ENCODE measurements at regions not wholly inside any gene's neighbourhood (a gene's known extent, or its start where the extent isn't known, plus 50 kb on each side); places are given as distances from the start of the nearest gene placed in this dataset.

DNA sequence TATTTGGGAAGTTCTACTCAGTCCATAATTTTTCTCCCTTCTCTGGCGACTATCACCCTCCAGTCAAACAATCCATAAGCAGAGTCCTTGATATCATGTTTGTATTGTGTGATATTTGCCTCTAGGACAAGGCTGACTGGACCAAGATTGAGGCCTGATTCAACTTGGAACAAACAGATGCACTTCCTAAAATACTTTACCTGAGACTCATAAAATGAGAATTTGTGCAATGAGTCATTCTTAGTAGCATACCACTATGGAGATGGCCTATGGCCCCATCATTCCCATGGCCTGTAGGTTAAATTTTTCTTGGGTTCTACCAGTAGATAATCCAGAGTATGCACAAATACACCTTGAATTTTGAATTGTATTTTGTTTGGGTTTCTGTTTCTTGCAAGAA, 74.2 kb upstream of the DMD start:
- intact Hi-C loops (cut with DNase I; ENCODE audit: low total_unique reads): no loop called here
- H3K4me1 ChIP-seq: no peaks in the 10 kb centered on the region
- TF ChIP-seq POLR2AphosphoS5 (IDR thresholded peaks at IDR 0.05): no peak
- no peak for TF ChIP-seq POLR2A (IDR thresholded peaks at IDR 0.05)
- no peak for TF ChIP-seq EP300 (IDR thresholded peaks at IDR 0.05)
- TF ChIP-seq CTCF (IDR thresholded peaks at IDR 0.05): no peak
- no peak for DNase-seq
- H3K36me3 ChIP-seq: no peaks in the 10 kb centered on the region
- no peaks in the 10 kb centered on the region for H3K27me3 ChIP-seq
- H3K27ac ChIP-seq: no peak overlapping the region
- no peak overlapping the region for H3K4me3 ChIP-seq
- H3K9me3 ChIP-seq: no peaks in the 10 kb centered on the region
- 31 to 80% (median 67%) methylated on average over 1 of the region's 1 CpG for WGBS, 5 donors

- H3K9me3 ChIP-seq: no peaks in the 10 kb centered on the region
- H3K27ac ChIP-seq: no peak overlapping the region
- 77 to 97% (median 90%) methylated on average over 3 of the region's 3 CpGs for WGBS, 5 donors
- H3K4me1 ChIP-seq: no peaks in the 10 kb centered on the region
- H3K36me3 ChIP-seq: no peaks in the 10 kb centered on the region
- intact Hi-C loops (cut with DNase I; ENCODE audit: low total_unique reads): no loop called here
- TF ChIP-seq POLR2AphosphoS5 (IDR thresholded peaks at IDR 0.05) (no peak), CTCF (IDR thresholded peaks at IDR 0.05) (no peak), EP300 (IDR thresholded peaks at IDR 0.05) (no peak), POLR2A (IDR thresholded peaks at IDR 0.05) (no peak)
- H3K27me3 ChIP-seq: no peaks in the 10 kb centered on the region
- DNase-seq: no peak
- H3K4me3 ChIP-seq: no peak overlapping the region
Measured at GRCh38 chrX:33277046-33277445, 65.7 kb upstream of the DMD start.

DNA sequence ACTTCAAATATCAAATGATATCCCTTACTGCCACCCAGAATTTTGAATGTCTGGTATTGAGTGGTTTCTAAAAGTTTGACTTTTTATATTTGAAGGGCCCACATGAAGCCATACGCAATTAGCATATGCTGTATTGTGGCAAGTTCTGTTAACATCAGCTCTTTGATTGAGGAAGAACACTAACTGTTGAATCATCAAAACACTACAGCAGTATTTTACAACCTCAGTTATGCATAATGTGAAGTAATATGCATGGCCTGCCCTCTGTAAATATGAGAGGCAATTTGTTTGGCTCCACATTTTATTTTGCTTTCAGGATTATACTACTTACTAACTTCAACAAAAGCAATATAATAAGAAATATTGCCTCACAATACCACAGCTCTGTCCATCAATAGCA, 62.2 kb upstream of the DMD start:
- H3K4me1 ChIP-seq: no peaks in the 10 kb centered on the region
- TF ChIP-seq POLR2AphosphoS5 (IDR thresholded peaks at IDR 0.05) (no peak), EP300 (IDR thresholded peaks at IDR 0.05) (no peak), CTCF (IDR thresholded peaks at IDR 0.05) (no peak), POLR2A (IDR thresholded peaks at IDR 0.05) (no peak)
- no peak for DNase-seq
- intact Hi-C loops (cut with DNase I; ENCODE audit: low total_unique reads): no loop called here
- no peak overlapping the region for H3K27ac ChIP-seq
- no peaks in the 10 kb centered on the region for H3K9me3 ChIP-seq
- H3K27me3 ChIP-seq: no peaks in the 10 kb centered on the region
- WGBS, 5 donors: 75 to 100% (median 83%) methylated on average over 1 of the region's 1 CpG
- no peak overlapping the region for H3K4me3 ChIP-seq
- H3K36me3 ChIP-seq: no peaks in the 10 kb centered on the region

GRCh38 chrX:33272986-33273385, 61.6 kb upstream of the DMD start:
- Histone ChIP-seq H3K27ac (no peak overlapping the region), H3K4me3 (no peak overlapping the region), H3K4me1 (no peaks in the 10 kb centered on the region), H3K27me3 (no peaks in the 10 kb centered on the region), H3K36me3 (no peaks in the 10 kb centered on the region), H3K9me3 (peaks cover 0 to 3% (median 0%) of the 10 kb centered on the region in 4 donors)
- DNase-seq: no peak
- intact Hi-C loops (cut with DNase I; ENCODE audit: low total_unique reads): no loop called here
- TF ChIP-seq CTCF (IDR thresholded peaks at IDR 0.05): no peak
- no peak for TF ChIP-seq POLR2A (IDR thresholded peaks at IDR 0.05)
- no peak for TF ChIP-seq EP300 (IDR thresholded peaks at IDR 0.05)
- no peak for TF ChIP-seq POLR2AphosphoS5 (IDR thresholded peaks at IDR 0.05)
- WGBS, 5 donors: 39 to 83% (median 67%) methylated on average over 1 of the region's 1 CpG

Measured in stomach (tissue), 8 donors.